ENCODE measurements at regions not wholly inside any gene's neighbourhood (a gene's known extent, or its start where the extent isn't known, plus 50 kb on each side); places are given as distances from the start of the nearest gene placed in this dataset.

GRCh38 chr13:44086389-44086788 is 206.7 kb downstream of the LACC1 start:
- no peak overlapping the region for H3K27ac ChIP-seq (ENCODE audit: low read depth)

GRCh38 chr13:44088411-44088810 is 208.7 kb downstream of the LACC1 start:
- no peaks in the 10 kb centered on the region for H3K27me3 Mint-ChIP-seq (ENCODE audit: insufficient read depth, low read depth, poor library complexity)
- no peaks in the 10 kb centered on the region for H3F3A ChIP-seq (replicated peaks; ENCODE audit: low read depth)
- no peak overlapping the region for H3K4me3 Mint-ChIP-seq
- H3K79me2 ChIP-seq (replicated peaks; ENCODE audit: insufficient read depth) = no peaks in the 10 kb centered on the region
- H3K4me2 ChIP-seq = no peak overlapping the region
- no peak overlapping the region for H3K4me3 ChIP-seq
- H3K4me1 ChIP-seq (ENCODE audit: insufficient read depth) = no peaks in the 10 kb centered on the region
- DNase-seq (ENCODE audit: low spot score) (no peak), ATAC-seq (no peak)
- no peaks in the 10 kb centered on the region for H3K4me1 Mint-ChIP-seq
- no peaks in the 10 kb centered on the region for H3K36me3 ChIP-seq (ENCODE audit: insufficient read depth)
- no peak overlapping the region for H3K27ac ChIP-seq (ENCODE audit: low read depth)
- H3K36me3 Mint-ChIP-seq (ENCODE audit: low read depth) = peaks cover 6% of the 10 kb centered on the region; the same call in 1 of the 3 replicates
- peaks cover 9% of the 10 kb centered on the region for H3K9me3 Mint-ChIP-seq
- no peak overlapping the region for H3K27ac Mint-ChIP-seq
- H2AFZ ChIP-seq = no peak overlapping the region
- H3K27me3 ChIP-seq (ENCODE audit: insufficient read depth) = no peaks in the 10 kb centered on the region
- 0 out of 2 replicates have a peak, but pooled peaks cover 10% of the 10 kb centered on the region for H3K9me2 ChIP-seq (ENCODE audit: insufficient read depth)
- no peaks in the 10 kb centered on the region for H4K20me1 ChIP-seq (replicated peaks; ENCODE audit: insufficient read depth)
- TF ChIP-seq ZNF462 (CRISPR knock-in tag; IDR thresholded peaks at IDR 0.05) (no peak), POLR2AphosphoS5 (IDR thresholded peaks at IDR 0.05; ENCODE audit: low read depth) (no peak), ZNF114 (CRISPR knock-in tag; IDR thresholded peaks at IDR 0.05) (no peak), JUNB (IDR thresholded peaks at IDR 0.05; ENCODE audit: unreplicated experiment) (no peak), STAT1 (IDR thresholded peaks at IDR 0.05; ENCODE audit: unreplicated experiment) (no peak), NANOG (IDR thresholded peaks at IDR 0.05; ENCODE audit: borderline replicate concordance) (no peak)

More at GRCh38 chr13:44086389-44086788, 206.7 kb downstream of the LACC1 start:
- H3K27me3 Mint-ChIP-seq (ENCODE audit: insufficient read depth, low read depth, poor library complexity) = peaks cover 2% of the 10 kb centered on the region
- no peaks in the 10 kb centered on the region for H3K4me1 Mint-ChIP-seq
- no peak for TF ChIP-seq STAT1 (IDR thresholded peaks at IDR 0.05; ENCODE audit: unreplicated experiment)
- no peak for TF ChIP-seq CREB1 (CRISPR knock-in tag; IDR thresholded peaks at IDR 0.05; ENCODE audit: low read depth)
- TF ChIP-seq REST (IDR thresholded peaks at IDR 0.05; ENCODE audit: unreplicated experiment) = no peak
- TF ChIP-seq ZNF331 (CRISPR knock-in tag; IDR thresholded peaks at IDR 0.05; ENCODE audit: low read depth) = no peak
- TF ChIP-seq POLR2AphosphoS5 (IDR thresholded peaks at IDR 0.05; ENCODE audit: low read depth) = no peak
- no peak for TF ChIP-seq ZNF114 (CRISPR knock-in tag; IDR thresholded peaks at IDR 0.05)
- no peak for TF ChIP-seq JUNB (IDR thresholded peaks at IDR 0.05; ENCODE audit: unreplicated experiment)
- TF ChIP-seq NANOG (IDR thresholded peaks at IDR 0.05; ENCODE audit: borderline replicate concordance) = no peak
- Histone ChIP-seq H3K4me1 (ENCODE audit: insufficient read depth) (no peaks in the 10 kb centered on the region), H3K4me2 (no peak overlapping the region), H3K79me2 (replicated peaks; ENCODE audit: insufficient read depth) (no peaks in the 10 kb centered on the region), H3K36me3 (ENCODE audit: insufficient read depth) (no peaks in the 10 kb centered on the region), H3F3A (replicated peaks; ENCODE audit: low read depth) (no peaks in the 10 kb centered on the region), H3K9me2 (ENCODE audit: insufficient read depth) (0 out of 2 replicates have a peak, but pooled peaks cover 9% of the 10 kb centered on the region), H2AFZ (no peak overlapping the region; the same call in 1 of the 2 replicates), H3K4me3 (no peak overlapping the region), H4K20me1 (replicated peaks; ENCODE audit: insufficient read depth) (no peaks in the 10 kb centered on the region), H3K27me3 (ENCODE audit: insufficient read depth) (no peaks in the 10 kb centered on the region)
- no peak for ATAC-seq
- peaks cover 16% of the 10 kb centered on the region; the same call in 2 of the 3 replicates for H3K36me3 Mint-ChIP-seq (ENCODE audit: low read depth)
- peaks cover 18% of the 10 kb centered on the region for H3K9me3 Mint-ChIP-seq
- no peak overlapping the region for H3K27ac Mint-ChIP-seq
- no peak for DNase-seq (ENCODE audit: low spot score)
- H3K4me3 Mint-ChIP-seq = no peak overlapping the region
